PFSK-1 (cell line): ENCODE measurements at regions not wholly inside any gene's neighbourhood (a gene's known extent, or its start where the extent isn't known, plus 50 kb on each side); places are given as distances from the start of the nearest gene placed in this dataset.

ENCODE experiments used
- FOXP2 ChIP-seq: optimal IDR thresholded peaks from 2 replicates; pipeline ENCODE3; 2011; ENCODE audit warnings: borderline replicate concordance, control low read depth, inconsistent platforms; ENCODE audit not compliant: insufficient read depth; ENCODE audit errors: extremely low read length, extremely low read depth
- POLR2AphosphoS5 ChIP-seq: IDR thresholded peaks from 2 replicates; pipeline ENCODE4 v1.6.1; 2012; ENCODE audit warnings: low read depth, mild to moderate bottlenecking, control low read depth, low read length, moderate library complexity
- SIN3A ChIP-seq: IDR thresholded peaks from 2 replicates; pipeline ENCODE4 v1.6.1; 2012; ENCODE audit warnings: mild to moderate bottlenecking, low read length, moderate library complexity, borderline replicate concordance; ENCODE audit not compliant: insufficient read depth
- TAF1 ChIP-seq: IDR thresholded peaks from 2 replicates; pipeline ENCODE4 v1.6.1; 2012; ENCODE audit warnings: low read length, control low read depth, borderline replicate concordance; ENCODE audit not compliant: insufficient read depth
- TF ChIP-seq, protein P1 (sequence below), 2 experiments: IDR thresholded peaks; 2 replicates each; pipeline versions ENCODE4 v1.6.1 to v1.8.0; 2011 to 2012; ENCODE audit warnings: low read depth in 2 of 2, low read length in 2 of 2, control low read depth in 1 of 2, inconsistent platforms in 1 of 2, mild to moderate bottlenecking in 1 of 2, moderate library complexity in 1 of 2; ENCODE audit not compliant: insufficient read depth in 1 of 2

DNA sequence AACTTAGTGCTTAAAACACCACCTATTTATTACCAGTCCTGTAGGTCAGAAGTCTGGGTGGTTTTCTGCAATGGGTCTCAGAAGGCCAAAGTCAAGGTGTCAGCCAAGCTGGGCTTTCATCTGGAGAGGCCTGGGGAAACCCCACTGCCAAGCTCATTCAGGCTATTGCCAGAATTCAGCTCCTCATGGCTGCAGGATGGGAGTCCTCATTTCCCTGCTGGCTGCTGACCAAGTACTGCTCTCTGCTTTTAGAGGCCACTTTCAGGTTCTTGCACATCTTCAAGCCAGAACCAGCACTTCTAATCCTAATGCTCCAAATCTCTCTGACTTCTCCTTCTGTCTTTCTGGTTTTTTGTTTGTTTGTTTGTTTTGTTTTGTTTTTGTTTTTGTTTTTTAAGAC, 109.3 kb downstream of the BCOR start:
- TF ChIP-seq POLR2AphosphoS5 (no peak), FOXP2 (no peak), TAF1 (no peak), SIN3A (no peak)
- TF ChIP-seq, protein P1, sequence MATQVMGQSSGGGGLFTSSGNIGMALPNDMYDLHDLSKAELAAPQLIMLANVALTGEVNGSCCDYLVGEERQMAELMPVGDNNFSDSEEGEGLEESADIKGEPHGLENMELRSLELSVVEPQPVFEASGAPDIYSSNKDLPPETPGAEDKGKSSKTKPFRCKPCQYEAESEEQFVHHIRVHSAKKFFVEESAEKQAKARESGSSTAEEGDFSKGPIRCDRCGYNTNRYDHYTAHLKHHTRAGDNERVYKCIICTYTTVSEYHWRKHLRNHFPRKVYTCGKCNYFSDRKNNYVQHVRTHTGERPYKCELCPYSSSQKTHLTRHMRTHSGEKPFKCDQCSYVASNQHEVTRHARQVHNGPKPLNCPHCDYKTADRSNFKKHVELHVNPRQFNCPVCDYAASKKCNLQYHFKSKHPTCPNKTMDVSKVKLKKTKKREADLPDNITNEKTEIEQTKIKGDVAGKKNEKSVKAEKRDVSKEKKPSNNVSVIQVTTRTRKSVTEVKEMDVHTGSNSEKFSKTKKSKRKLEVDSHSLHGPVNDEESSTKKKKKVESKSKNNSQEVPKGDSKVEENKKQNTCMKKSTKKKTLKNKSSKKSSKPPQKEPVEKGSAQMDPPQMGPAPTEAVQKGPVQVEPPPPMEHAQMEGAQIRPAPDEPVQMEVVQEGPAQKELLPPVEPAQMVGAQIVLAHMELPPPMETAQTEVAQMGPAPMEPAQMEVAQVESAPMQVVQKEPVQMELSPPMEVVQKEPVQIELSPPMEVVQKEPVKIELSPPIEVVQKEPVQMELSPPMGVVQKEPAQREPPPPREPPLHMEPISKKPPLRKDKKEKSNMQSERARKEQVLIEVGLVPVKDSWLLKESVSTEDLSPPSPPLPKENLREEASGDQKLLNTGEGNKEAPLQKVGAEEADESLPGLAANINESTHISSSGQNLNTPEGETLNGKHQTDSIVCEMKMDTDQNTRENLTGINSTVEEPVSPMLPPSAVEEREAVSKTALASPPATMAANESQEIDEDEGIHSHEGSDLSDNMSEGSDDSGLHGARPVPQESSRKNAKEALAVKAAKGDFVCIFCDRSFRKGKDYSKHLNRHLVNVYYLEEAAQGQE (IDR thresholded peaks at IDR 0.05; ENCODE audit: insufficient read depth in 1 of 2, low read depth in 2 of 2, low read length in 2 of 2), result no peak

DNA sequence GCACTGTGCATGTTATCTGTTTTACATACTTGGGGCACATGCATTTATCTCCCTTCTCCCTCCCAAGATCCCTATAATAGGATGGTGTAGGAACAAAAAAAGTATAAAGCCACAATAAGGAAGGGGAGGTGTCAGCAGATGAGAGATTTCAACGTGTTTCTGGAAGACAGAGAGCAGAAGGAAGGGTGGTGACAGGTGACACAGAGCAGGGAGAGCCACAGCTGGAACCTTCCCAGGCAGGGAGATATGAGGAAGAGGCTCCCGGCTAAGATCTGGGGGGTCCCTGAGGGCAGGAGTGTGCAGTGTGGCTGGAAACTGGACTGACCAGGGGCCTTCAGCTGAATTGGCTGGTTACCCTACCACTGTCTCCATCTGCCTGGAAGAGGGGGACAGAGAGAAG, 107.4 kb downstream of the BCOR start:
- TF ChIP-seq TAF1 (no peak), FOXP2 (no peak), SIN3A (no peak), POLR2AphosphoS5 (no peak)
- TF ChIP-seq, protein P1 (IDR thresholded peaks at IDR 0.05; ENCODE audit: insufficient read depth in 1 of 2, low read depth in 2 of 2, low read length in 2 of 2), result no peak

DNA sequence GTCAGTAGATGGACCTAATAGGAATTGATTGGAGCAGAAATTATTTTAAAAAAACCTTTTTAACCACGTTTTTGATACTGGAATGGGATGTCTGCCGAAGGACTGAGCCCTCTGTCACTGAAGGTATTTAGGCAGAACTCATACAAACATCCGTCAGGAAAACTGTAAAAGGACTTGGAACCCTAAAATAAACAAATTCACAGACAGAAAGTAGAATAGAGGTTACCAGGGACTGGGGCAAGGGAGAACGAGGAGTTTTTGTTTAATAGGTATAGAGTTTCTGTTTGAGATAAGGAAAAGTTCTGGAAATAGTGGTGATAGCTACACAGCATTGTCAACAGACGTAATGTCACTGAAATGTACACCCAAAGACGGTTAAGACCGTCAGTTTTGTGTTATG, 105.5 kb downstream of the BCOR start:
- TF ChIP-seq POLR2AphosphoS5 (no peak), SIN3A (no peak), TAF1 (no peak), FOXP2 (no peak)
- TF ChIP-seq, protein P1 (IDR thresholded peaks at IDR 0.05; ENCODE audit: insufficient read depth in 1 of 2, low read depth in 2 of 2, low read length in 2 of 2), result no peak

DNA sequence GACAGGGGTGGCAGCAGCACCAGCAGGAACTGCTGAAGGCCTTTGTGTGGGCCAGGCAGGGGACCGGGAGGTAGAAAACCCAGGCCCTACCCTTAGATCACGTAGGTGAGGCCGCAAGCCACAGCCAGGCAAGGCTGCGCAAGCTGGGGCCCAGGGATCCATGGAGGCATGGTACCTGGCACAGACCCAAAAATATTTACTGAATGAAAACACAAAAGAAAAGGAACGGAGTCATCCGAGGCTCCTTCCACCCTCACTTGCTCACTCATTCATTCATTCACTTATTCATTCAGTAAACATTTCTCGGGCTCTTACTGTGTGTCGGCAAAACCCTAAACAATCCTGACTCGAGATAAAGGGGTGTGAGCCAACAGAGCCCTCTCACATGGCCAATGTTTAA, 102.3 kb downstream of the BCOR start:
- TF ChIP-seq, protein P1 (IDR thresholded peaks at IDR 0.05; ENCODE audit: insufficient read depth in 1 of 2, low read depth in 2 of 2, low read length in 2 of 2), result no peak
- TF ChIP-seq FOXP2, result no peak
- no peak for TF ChIP-seq POLR2AphosphoS5
- no peak for TF ChIP-seq SIN3A
- no peak for TF ChIP-seq TAF1

DNA sequence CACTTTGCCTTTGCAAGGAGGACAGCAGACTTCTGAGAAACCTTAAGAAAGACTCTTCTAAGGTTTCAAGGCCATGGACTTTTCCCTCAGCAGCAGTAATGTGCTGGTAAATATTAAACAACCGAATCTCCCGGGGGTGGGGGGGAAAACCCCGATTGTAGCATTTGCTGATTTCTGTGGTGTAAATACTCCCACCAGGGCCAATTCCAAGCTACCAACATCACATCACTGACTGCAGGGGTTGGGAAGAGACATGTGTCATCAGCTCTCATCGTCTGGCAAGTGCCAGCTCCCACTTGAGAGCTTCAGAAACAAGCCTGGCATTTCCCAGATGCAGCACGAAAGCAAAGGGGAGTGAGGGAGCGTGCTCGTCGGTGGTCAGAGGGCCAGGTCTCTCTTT, 101.2 kb downstream of the BCOR start:
- TF ChIP-seq FOXP2 (no peak), POLR2AphosphoS5 (no peak), SIN3A (no peak), TAF1 (no peak)
- TF ChIP-seq, protein P1 (IDR thresholded peaks at IDR 0.05; ENCODE audit: insufficient read depth in 1 of 2, low read depth in 2 of 2, low read length in 2 of 2), result no peak
